GM18520 (cell line): ENCODE measurements at regions not wholly inside any gene's neighbourhood (a gene's known extent, or its start where the extent isn't known, plus 50 kb on each side); places are given as distances from the start of the nearest gene placed in this dataset.
A peak's percentile ranks its signal among the peaks of the same experiment; 100 is the strongest.
"Not testable (repeated sequence)": the region's sequence is repeated elsewhere in the genome, so short reads cannot be mapped to it uniquely, and the experiment has no call there.

ENCODE experiments used
- ATAC-seq: cut with Tn5 transposase; IDR thresholded peaks from one replicate; pipeline ENCODE4 v1.9.1; 2021; ENCODE audit not compliant: unreplicated experiment

GRCh38 chr13:99074693-99075092 lies 96.8 kb upstream of the DOCK9 start:
- ATAC-seq, result no peak

- peak; percentile 69 for ATAC-seq
These were observed 97.7 kb upstream of the DOCK9 start for GRCh38 chr13:99075268-99076191.

- ATAC-seq, result no peak
These were observed 100.3 kb upstream of the DOCK9 start for GRCh38 chr13:99078017-99078771.

DNA sequence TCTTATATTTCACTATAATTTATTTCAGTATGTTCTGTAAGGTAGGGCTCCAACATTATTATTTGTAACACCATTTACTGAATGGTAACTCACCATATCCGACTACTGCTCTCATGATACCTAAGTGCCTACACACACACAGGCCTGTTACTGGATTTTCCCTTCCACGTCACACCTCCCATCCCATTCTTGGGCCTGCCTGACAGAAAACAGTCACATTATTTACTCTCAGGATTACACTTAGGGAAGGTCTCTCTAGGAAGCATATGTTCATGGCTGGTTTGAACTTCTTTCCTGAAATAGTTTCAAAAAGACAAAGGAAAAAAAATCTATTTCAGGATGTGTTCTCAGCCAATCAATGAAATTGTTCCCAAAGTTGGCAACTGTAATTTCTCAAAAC lies 102.3 kb upstream of the DOCK9 start:
- ATAC-seq, result no peak

- ATAC-seq, result no peak
These were observed 106.1 kb upstream of the DOCK9 start for GRCh38 chr13:99083981-99084380.

- ATAC-seq, result no peak
These were observed 107.4 kb upstream of the DOCK9 start for GRCh38 chr13:99085139-99085807.

- ATAC-seq, result no peak
These were observed 108.0 kb upstream of the DOCK9 start for GRCh38 chr13:99085808-99086266.

GRCh38 chr13:99086267-99087097 lies 108.6 kb upstream of the DOCK9 start:
- peak; percentile 33 for ATAC-seq

- ATAC-seq, result peak; percentile 79
These were observed 109.5 kb upstream of the DOCK9 start for GRCh38 chr13:99087098-99087953.

DNA sequence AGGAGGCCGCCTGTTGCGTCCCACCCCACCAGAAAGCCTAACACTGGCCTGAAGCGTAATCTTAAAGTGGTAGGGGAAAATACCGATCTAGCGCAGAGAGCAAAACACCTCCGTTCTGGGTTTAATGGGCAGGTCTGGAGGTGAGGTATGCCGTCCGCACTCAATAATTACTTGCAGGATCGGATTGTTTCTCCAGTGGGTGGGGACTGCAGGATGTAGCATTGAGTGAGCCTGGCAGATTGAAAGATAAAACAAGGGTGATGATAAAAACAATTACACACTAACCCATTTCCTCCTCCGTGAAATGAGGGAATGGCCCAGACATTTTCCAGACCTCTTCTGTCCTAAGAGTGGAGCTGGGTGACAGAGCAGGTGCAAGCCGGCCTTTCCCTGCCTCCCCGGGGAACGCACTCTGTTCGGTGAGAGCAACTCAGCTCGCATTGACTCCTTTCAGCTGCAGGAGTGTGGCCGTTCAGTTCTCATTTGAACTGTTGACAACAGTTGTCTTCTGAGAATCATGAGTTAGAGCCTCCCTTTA lies 110.2 kb upstream of the DOCK9 start:
- peak; percentile 10 for ATAC-seq

- no peak for ATAC-seq
These were observed 106.7 kb upstream of the UBAC2 start for GRCh38 chr13:99093997-99094396.

- not testable (repeated sequence) for ATAC-seq
These were observed 98.8 kb upstream of the UBAC2 start for GRCh38 chr13:99101831-99102230.

GRCh38 chr13:99103536-99103935 lies 97.1 kb upstream of the UBAC2 start:
- ATAC-seq, result no peak

GRCh38 chr13:99104396-99104795 lies 96.3 kb upstream of the UBAC2 start:
- ATAC-seq, result no peak

- no peak for ATAC-seq
These were observed 95.5 kb upstream of the UBAC2 start for GRCh38 chr13:99105160-99105559.

DNA sequence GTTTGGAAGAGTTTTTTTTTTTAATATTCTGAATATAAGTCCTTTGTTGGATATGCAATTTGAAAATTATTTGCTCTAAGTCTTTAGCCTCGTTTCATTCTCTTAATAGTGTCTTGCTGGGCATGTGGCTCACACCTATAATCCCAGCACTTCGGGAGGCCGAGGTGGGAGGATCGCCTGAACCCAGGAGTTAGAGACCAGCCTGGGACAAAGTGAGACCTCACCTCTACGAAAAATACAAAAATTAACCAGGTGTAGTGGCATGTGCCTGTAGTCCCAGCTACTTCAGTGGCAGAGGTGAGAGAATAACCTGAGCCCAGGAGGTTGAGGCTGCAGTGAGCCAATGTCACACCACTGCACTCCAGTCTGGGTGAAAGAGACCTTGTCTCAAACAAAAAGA lies 87.3 kb upstream of the UBAC2 start:
- no peak for ATAC-seq

GRCh38 chr13:99118179-99118578 lies 82.5 kb upstream of the UBAC2 start:
- no peak for ATAC-seq

- no peak for ATAC-seq
These were observed 81.0 kb upstream of the UBAC2 start for GRCh38 chr13:99119656-99120055.

DNA sequence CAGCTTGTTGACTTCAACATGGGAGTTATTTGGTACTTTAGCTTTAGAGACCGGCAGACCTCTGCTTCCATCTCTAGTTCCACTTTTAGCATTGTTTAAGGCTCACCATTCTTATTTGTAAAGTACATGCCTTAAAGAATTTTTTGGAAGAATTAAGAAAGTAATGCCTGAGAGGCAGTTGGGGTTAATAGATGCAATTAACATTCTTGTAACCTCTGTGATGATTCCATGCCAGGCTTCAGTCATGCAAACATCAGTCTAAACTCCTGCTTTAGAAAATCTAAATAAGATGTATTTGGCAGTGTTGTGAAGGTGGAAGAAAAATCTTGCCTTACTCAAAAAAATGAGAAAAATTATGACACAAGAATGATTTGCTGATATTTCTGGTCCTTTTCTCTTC lies 79.9 kb upstream of the UBAC2 start:
- no peak for ATAC-seq
